ENCODE measurements at regions not wholly inside any gene's neighbourhood (a gene's known extent, or its start where the extent isn't known, plus 50 kb on each side); places are given as distances from the start of the nearest gene placed in this dataset.

DNA sequence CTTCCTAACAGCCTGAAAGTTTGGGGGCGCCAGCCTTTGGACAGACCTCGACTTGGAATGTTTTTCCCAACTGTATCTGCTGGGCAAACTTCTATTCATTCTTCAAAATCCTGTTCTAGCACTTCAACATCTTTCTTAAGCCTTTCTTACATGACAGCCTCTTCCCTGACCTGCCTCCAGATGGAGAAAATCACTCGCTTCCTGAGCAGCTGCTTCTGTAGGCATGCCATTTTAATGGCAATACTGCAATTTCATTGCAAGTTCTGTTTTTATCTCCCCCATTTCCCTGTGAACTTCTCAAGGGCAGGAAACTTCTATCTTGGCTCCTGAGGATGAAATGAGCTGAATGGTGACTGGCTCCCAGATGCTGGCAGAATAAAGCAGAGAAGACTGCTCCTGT, 128.8 kb upstream of the ASIC2 start:
- TF ChIP-seq, protein P1, sequence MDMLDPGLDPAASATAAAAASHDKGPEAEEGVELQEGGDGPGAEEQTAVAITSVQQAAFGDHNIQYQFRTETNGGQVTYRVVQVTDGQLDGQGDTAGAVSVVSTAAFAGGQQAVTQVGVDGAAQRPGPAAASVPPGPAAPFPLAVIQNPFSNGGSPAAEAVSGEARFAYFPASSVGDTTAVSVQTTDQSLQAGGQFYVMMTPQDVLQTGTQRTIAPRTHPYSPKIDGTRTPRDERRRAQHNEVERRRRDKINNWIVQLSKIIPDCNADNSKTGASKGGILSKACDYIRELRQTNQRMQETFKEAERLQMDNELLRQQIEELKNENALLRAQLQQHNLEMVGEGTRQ (IDR thresholded peaks at IDR 0.05; ENCODE audit: low read depth, low read length), result no peak
- TF ChIP-seq, protein P1 (CRISPR knock-in tag; IDR thresholded peaks at IDR 0.05; ENCODE audit: borderline replicate concordance), result no peak
- no peak for TF ChIP-seq POLR2A (IDR thresholded peaks at IDR 0.05; ENCODE audit: insufficient read depth in 1 of 2, low read depth in 2 of 2, low read length in 2 of 2)
- no peak for TF ChIP-seq EHMT2 (IDR thresholded peaks at IDR 0.05; ENCODE audit: borderline replicate concordance, low read depth, low read length)
- no peak for TF ChIP-seq ZNF225 (CRISPR knock-in tag; IDR thresholded peaks at IDR 0.05)
- TF ChIP-seq ZNF644 (CRISPR knock-in tag; IDR thresholded peaks at IDR 0.05; ENCODE audit: low read depth), result no peak
- no peak for TF ChIP-seq MAFK (conservative IDR thresholded peaks at IDR 0.05 in 1 of 2, IDR thresholded peaks at IDR 0.05 in 1 of 2; ENCODE audit: low read length in 2 of 2)
- TF ChIP-seq MIER2 (CRISPR knock-in tag; IDR thresholded peaks at IDR 0.05), result no peak
- TF ChIP-seq KAT8 (CRISPR knock-in tag; IDR thresholded peaks at IDR 0.05), result no peak

Data from HepG2 (cell line).